ACHN (cell line): ENCODE measurements at regions not wholly inside any gene's neighbourhood (a gene's known extent, or its start where the extent isn't known, plus 50 kb on each side); places are given as distances from the start of the nearest gene placed in this dataset.

Experiments used
- DNase-seq: peaks from one replicate; pipeline ENCODE4 v3.0.0-alpha.2; 2015
- in situ Hi-C: cut with HindIII; loops from 2 replicates; pipeline ENCODE4 v1.10.0; 2017; ENCODE audit warnings: low sequenced_read_pairs, low pct_ligation_motif_present, low pct_unique_long_range_greater_than_20kb

GRCh38 chr3:135514060-135514448 lies 451.5 kb upstream of the PPP2R3A start:
- in situ Hi-C loops, result no loop called here
- DNase-seq, result no peak

DNA sequence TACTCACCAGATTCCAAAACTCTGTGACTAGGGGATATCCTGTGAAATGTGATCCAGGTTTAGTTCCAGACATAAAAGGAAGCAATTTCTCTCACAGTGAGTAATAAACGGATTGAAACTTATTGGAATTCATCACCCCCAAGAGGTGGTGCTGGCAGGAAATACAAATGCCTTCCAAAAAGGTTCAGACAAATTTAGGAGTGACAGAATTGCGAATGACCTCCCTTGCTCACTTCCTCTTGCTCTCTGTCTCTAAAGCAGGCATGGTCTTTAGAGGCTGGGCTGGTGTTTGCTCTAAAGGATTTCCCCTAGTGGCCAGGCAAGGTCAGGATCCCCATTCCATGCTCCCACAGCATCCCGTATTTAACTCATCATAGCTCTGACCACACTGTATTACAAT lies 449.4 kb upstream of the PPP2R3A start:
- DNase-seq, result no peak
- in situ Hi-C loops, result no loop called here

- in situ Hi-C loops, result no loop called here
- no peak for DNase-seq
These were observed 437.0 kb upstream of the PPP2R3A start for GRCh38 chr3:135528413-135529015.

DNA sequence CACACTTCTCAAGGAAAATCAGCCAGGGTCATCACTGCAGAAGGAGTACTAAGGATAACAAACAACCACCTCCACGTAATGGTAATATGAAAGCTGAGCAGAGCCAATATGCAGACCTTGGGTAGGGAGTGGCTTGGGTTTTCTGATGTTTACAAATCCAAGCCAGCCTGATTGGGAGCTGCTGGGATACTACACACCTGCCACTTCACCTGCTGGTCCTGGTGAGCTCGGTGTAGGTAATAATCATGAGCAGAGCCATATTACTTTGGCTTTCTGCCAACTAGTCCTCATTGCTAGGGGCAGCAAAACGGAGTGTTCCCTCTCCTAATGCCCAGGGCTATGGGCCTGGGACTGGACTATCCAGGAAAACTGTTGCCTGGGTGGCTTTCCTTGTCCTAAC lies 433.5 kb upstream of the PPP2R3A start:
- in situ Hi-C loops, result no loop called here
- no peak for DNase-seq

- no peak for DNase-seq
- in situ Hi-C loops, result no loop called here
These were observed 427.4 kb upstream of the PPP2R3A start for GRCh38 chr3:135538123-135538522.

GRCh38 chr3:135539351-135539750 lies 426.2 kb upstream of the PPP2R3A start:
- in situ Hi-C loops, result no loop called here
- DNase-seq, result no peak

GRCh38 chr3:135539854-135540253 lies 425.7 kb upstream of the PPP2R3A start:
- no peak for DNase-seq
- in situ Hi-C loops, result no loop called here

GRCh38 chr3:135549928-135550494 lies 415.5 kb upstream of the PPP2R3A start:
- in situ Hi-C loops, result no loop called here
- no peak for DNase-seq

GRCh38 chr3:135556174-135556573 lies 409.4 kb upstream of the PPP2R3A start:
- no peak for DNase-seq
- in situ Hi-C loops, result no loop called here

GRCh38 chr3:135558150-135558783 lies 407.3 kb upstream of the PPP2R3A start:
- DNase-seq, result no peak
- in situ Hi-C loops, result no loop called here

GRCh38 chr3:135558906-135559305 lies 406.6 kb upstream of the PPP2R3A start:
- DNase-seq, result no peak

DNA sequence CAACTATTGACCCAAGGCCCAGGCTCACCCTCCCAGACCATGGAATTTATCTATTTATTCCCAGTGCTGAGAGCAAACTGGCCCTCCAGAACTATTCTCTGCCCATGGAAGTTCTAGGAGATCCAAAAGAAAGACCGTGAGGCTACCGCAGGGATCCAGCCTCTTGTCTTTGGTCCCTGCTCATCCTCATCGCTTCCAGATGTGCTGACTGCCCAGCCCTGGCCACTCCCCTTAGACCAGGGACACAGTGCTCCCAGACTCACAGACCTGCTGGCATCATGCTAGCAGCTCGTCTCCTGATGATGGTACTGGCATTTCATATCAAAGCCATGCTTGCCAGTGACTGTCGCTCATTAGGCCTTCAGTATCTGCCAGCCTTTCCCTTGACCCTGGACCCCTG lies 405.7 kb upstream of the PPP2R3A start:
- no peak for DNase-seq
- in situ Hi-C loops, result no loop called here

More at GRCh38 chr3:135558906-135559305, 406.6 kb upstream of the PPP2R3A start:
- in situ Hi-C loops, result no loop called here

GRCh38 chr3:135560847-135561246 lies 404.7 kb upstream of the PPP2R3A start:
- in situ Hi-C loops, result no loop called here
- DNase-seq, result no peak

DNA sequence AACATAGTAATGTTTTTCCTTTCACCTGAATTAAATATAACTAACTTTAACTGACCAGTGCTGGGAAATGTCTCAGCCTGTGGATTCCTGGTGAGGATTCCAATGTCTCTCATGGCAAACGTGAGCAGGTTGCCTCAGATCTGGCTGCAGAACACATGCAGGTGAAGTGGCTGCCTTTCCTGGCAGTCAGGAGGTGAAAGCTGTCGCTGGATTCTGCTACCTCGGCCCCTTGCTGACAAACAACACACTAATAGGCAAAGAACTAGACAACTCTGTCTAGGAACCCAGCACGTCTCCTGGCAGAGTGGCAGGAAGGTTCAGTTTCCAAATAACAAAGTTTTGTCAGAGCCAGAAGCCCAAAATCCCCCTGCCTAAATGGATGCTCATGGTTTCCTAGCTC lies 400.8 kb upstream of the PPP2R3A start:
- DNase-seq, result no peak
- in situ Hi-C loops, result no loop called here

DNA sequence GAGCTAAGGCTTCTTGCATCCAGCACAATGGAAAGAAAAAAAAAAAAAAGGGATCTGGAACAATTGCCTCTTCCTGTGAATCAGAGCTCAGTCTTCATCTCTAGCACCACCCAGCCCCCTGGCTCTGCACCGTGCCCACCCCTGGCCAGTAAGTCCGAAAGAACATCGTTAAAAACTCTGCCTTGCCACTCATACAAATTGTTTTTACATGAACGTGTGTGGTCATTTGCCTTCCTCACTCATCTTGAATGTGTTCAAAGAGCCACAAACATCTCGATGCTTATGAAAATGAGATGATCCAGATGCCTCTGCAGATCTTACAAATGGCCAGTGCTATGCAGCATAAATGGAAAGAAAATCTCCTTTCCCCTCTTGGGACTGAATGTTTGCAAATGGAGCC lies 400.0 kb upstream of the PPP2R3A start:
- no peak for DNase-seq
- in situ Hi-C loops, result no loop called here

- in situ Hi-C loops, result no loop called here
- no peak for DNase-seq
These were observed 398.3 kb upstream of the PPP2R3A start for GRCh38 chr3:135567223-135567622.

GRCh38 chr3:135576751-135577150 lies 388.8 kb upstream of the PPP2R3A start:
- DNase-seq, result no peak
- in situ Hi-C loops, result no loop called here

GRCh38 chr3:135581806-135582205 lies 383.7 kb upstream of the PPP2R3A start:
- DNase-seq, result no peak
- in situ Hi-C loops, result no loop called here

- no peak for DNase-seq
- in situ Hi-C loops, result no loop called here
These were observed 382.7 kb upstream of the PPP2R3A start for GRCh38 chr3:135582800-135583199.

DNA sequence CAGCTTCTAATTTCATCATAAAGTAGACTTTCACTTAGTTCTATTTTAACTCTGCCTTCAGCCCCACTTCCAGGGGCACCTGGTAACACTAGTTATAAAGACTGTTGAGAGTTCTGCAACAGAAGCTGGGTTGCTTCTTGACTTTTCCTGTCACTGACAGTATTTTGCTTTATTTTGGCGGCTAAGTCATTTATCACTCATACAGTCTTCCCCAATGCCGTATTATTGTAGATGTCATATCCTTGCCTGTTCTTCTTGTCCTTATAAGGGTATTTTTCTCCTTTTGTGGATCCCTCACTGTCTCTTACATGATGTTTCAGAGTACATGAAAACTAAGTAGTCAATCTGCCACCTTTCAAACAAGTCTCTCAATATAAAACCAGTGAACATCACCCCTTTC lies 369.0 kb upstream of the PPP2R3A start:
- no peak for DNase-seq
- in situ Hi-C loops, result no loop called here
